WTC11 (cell line): ENCODE measurements at regions not wholly inside any gene's neighbourhood (a gene's known extent, or its start where the extent isn't known, plus 50 kb on each side); places are given as distances from the start of the nearest gene placed in this dataset.

Source experiments
- ATAC-seq: fragments of 200-7000 bp; cut with Tn5 transposase; 2 replicates; pipeline ENCODE4 v1.10.0; 2021; ENCODE audit warnings: mild to moderate bottlenecking, moderate library complexity
- CTCF ChIA-PET: fragments of 300-600 bp; sonication (Branson Sonifier 250); formaldehyde crosslinking; loops from one replicate; lab custom pipeline; 2021; ENCODE audit warnings: antibody characterized with exemption; lab: Charles Lee
- POLR2A ChIA-PET: fragments of 350-600 bp; sonication (Branson Sonifier 250); formaldehyde crosslinking; loops from one replicate; lab custom pipeline; 2021; ENCODE audit warnings: antibody characterized with exemption; lab: Charles Lee
- DNase-seq: peaks from one replicate; pipeline ENCODE4 v3.0.0; 2021; ENCODE audit warnings: low spot score
- H3K27ac Mint-ChIP-seq: 2 replicates; pipeline ENCODE4 v1.8.0; 2021; ENCODE audit warnings: mixed read lengths
- H3K27me3 Mint-ChIP-seq: 2 replicates; pipeline ENCODE4 v1.8.0; 2021; ENCODE audit warnings: low read depth, mild to moderate bottlenecking, moderate library complexity, mixed read lengths
- H3K36me3 Mint-ChIP-seq: 2 replicates; pipeline ENCODE4 v1.8.0; 2021; ENCODE audit warnings: mixed read lengths
- H3K4me1 Mint-ChIP-seq: 2 replicates; pipeline ENCODE4 v1.8.0; 2022; ENCODE audit warnings: mixed read lengths
- H3K4me3 Mint-ChIP-seq: 2 replicates; pipeline ENCODE4 v1.8.0; 2021; ENCODE audit warnings: mild to moderate bottlenecking, moderate library complexity, mixed read lengths
- H3K9me3 Mint-ChIP-seq: 2 replicates; pipeline ENCODE4 v1.8.0; 2021; ENCODE audit warnings: mixed read lengths
- ATF6 ChIP-seq: sonication (generic); formaldehyde crosslinking; IDR thresholded peaks from 2 replicates; pipeline ENCODE4 v1.8.1; 2023; ENCODE audit warnings: mild to moderate bottlenecking, missing genetic modification reagents
- CBFB ChIP-seq: sonication (generic); formaldehyde crosslinking; IDR thresholded peaks from 2 replicates; pipeline ENCODE4 v1.8.1; 2022; ENCODE audit warnings: mild to moderate bottlenecking, low read depth, missing genetic modification reagents
- ELF4 ChIP-seq: sonication (generic); formaldehyde crosslinking; IDR thresholded peaks from 2 replicates; pipeline ENCODE4 v1.8.1; 2022; ENCODE audit warnings: low read depth, mild to moderate bottlenecking, moderate library complexity, missing genetic modification reagents
- FOXP1 ChIP-seq: sonication (generic); formaldehyde crosslinking; IDR thresholded peaks from 2 replicates; pipeline ENCODE4 v1.8.0; 2022; ENCODE audit warnings: missing genetic modification reagents, mild to moderate bottlenecking, moderate library complexity, borderline replicate concordance
- GABPB1 ChIP-seq: sonication (generic); formaldehyde crosslinking; IDR thresholded peaks from 2 replicates; pipeline ENCODE4 v1.8.1; 2023; ENCODE audit warnings: mild to moderate bottlenecking, missing genetic modification reagents
- GTF2I ChIP-seq: fragments of 250-450 bp; sonication (Bioruptor Pico); conservative IDR thresholded peaks from 2 replicates; pipeline ENCODE4 v1.4.0; 2021; ENCODE audit warnings: mild to moderate bottlenecking
- MLX ChIP-seq: sonication (generic); formaldehyde crosslinking; IDR thresholded peaks from 2 replicates; pipeline ENCODE4 v1.8.1; 2023; ENCODE audit warnings: mild to moderate bottlenecking, missing genetic modification reagents, moderate library complexity
- MYBL2 ChIP-seq: sonication (generic); formaldehyde crosslinking; IDR thresholded peaks from 2 replicates; pipeline ENCODE4 v1.8.1; 2023; ENCODE audit warnings: mild to moderate bottlenecking, moderate library complexity, missing genetic modification reagents
- NR2C2 ChIP-seq: sonication (generic); formaldehyde crosslinking; IDR thresholded peaks from 2 replicates; pipeline ENCODE4 v1.8.0; 2022; ENCODE audit warnings: mild to moderate bottlenecking, missing genetic modification reagents
- PREB ChIP-seq: sonication (generic); formaldehyde crosslinking; IDR thresholded peaks from 2 replicates; pipeline ENCODE4 v1.8.1; 2022; ENCODE audit warnings: mild to moderate bottlenecking, missing genetic modification reagents, moderate library complexity, borderline replicate concordance
- RELA ChIP-seq: sonication (generic); formaldehyde crosslinking; IDR thresholded peaks from 2 replicates; pipeline ENCODE4 v1.8.1; 2022; ENCODE audit warnings: missing genetic modification reagents, mild to moderate bottlenecking, borderline replicate concordance
- SMAD4 ChIP-seq: sonication (generic); formaldehyde crosslinking; IDR thresholded peaks from 2 replicates; pipeline ENCODE4 v1.8.0; 2022; ENCODE audit warnings: mild to moderate bottlenecking, missing genetic modification reagents
- SOX15 ChIP-seq: fragments of 250-450 bp; sonication (Bioruptor Pico); IDR thresholded peaks from 2 replicates; pipeline ENCODE4 v1.9.0; 2021; ENCODE audit warnings: mild to moderate bottlenecking
- STAT6 ChIP-seq: sonication (generic); formaldehyde crosslinking; conservative IDR thresholded peaks from 2 replicates; pipeline ENCODE4 v1.8.1; 2023; ENCODE audit warnings: mild to moderate bottlenecking, low read depth, missing genetic modification reagents, moderate library complexity
- USF1 ChIP-seq: sonication (generic); formaldehyde crosslinking; IDR thresholded peaks from 2 replicates; pipeline ENCODE4 v1.8.0; 2022; ENCODE audit warnings: mild to moderate bottlenecking, missing genetic modification reagents
- USF2 ChIP-seq: sonication (generic); formaldehyde crosslinking; IDR thresholded peaks from 2 replicates; pipeline ENCODE4 v1.8.1; 2023; ENCODE audit warnings: mild to moderate bottlenecking, missing genetic modification reagents, moderate library complexity
- ZNF121 ChIP-seq: sonication (generic); formaldehyde crosslinking; IDR thresholded peaks from 2 replicates; pipeline ENCODE4 v1.8.0; 2023; ENCODE audit warnings: missing genetic modification reagents
- ZNF281 ChIP-seq: sonication (generic); formaldehyde crosslinking; IDR thresholded peaks from 2 replicates; pipeline ENCODE4 v1.8.0; 2023; ENCODE audit warnings: mild to moderate bottlenecking, missing genetic modification reagents
- ZNF532 ChIP-seq: fragments of 250-450 bp; sonication (Bioruptor Pico); IDR thresholded peaks from 2 replicates; pipeline ENCODE4 v1.9.0; 2021; ENCODE audit warnings: mild to moderate bottlenecking, borderline replicate concordance

- ATAC-seq (no peak), DNase-seq (no peak)
- CTCF ChIA-PET: no interaction called here
- Mint-ChIP-seq H3K4me3 (no peak overlapping the region), H3K27ac (no peak overlapping the region), H3K9me3 (peaks cover 2% of the 10 kb centered on the region; the same call in 1 of the 2 replicates), H3K4me1 (no peaks in the 10 kb centered on the region), H3K36me3 (no peaks in the 10 kb centered on the region), H3K27me3 (no peaks in the 10 kb centered on the region)
- TF ChIP-seq USF2 (CRISPR knock-in tag): no peak
- POLR2A ChIA-PET: no interaction called here
Measured at GRCh38 chr13:105377452-105377851, 1158.0 kb downstream of the EFNB2 start.

GRCh38 chr13:105370011-105370650 lies 1165.3 kb downstream of the EFNB2 start:
- CTCF ChIA-PET: no interaction called here
- peaks cover 5% of the 10 kb centered on the region; the same call in 1 of the 2 replicates for H3K36me3 Mint-ChIP-seq
- no peak for ATAC-seq
- H3K9me3 Mint-ChIP-seq: peaks cover 11% of the 10 kb centered on the region
- no peak overlapping the region for H3K27ac Mint-ChIP-seq
- H3K4me3 Mint-ChIP-seq: no peak overlapping the region
- no peak for DNase-seq
- H3K27me3 Mint-ChIP-seq: no peaks in the 10 kb centered on the region
- POLR2A ChIA-PET: no interaction called here
- H3K4me1 Mint-ChIP-seq: peaks cover 4% of the 10 kb centered on the region
- TF ChIP-seq MLX (CRISPR knock-in tag) (no peak), ZNF532 (CRISPR knock-in tag) (no peak), PREB (no peak), MYBL2 (CRISPR knock-in tag) (no peak), GTF2I (no peak), ZNF281 (CRISPR knock-in tag) (no peak), STAT6 (CRISPR knock-in tag) (no peak), USF1 (no peak), NR2C2 (CRISPR knock-in tag) (no peak), SMAD4 (no peak), ZNF121 (CRISPR knock-in tag) (no peak), GABPB1 (no peak), CBFB (no peak), ELF4 (CRISPR knock-in tag) (no peak), ATF6 (CRISPR knock-in tag) (no peak), SOX15 (no peak), FOXP1 (CRISPR knock-in tag) (no peak), RELA (CRISPR knock-in tag) (no peak)
